WI38 (cell line): ENCODE measurements at regions not wholly inside any gene's neighbourhood (a gene's known extent, or its start where the extent isn't known, plus 50 kb on each side); places are given as distances from the start of the nearest gene placed in this dataset.

ENCODE experiments used
- H3K4me3 ChIP-seq: 2 replicates; pipeline ENCODE4 v1.5.1; 2011; ENCODE audit warnings: low read depth, mild to moderate bottlenecking, control low read depth, low read length
- TF ChIP-seq, protein P1 (sequence below): IDR thresholded peaks from 2 replicates; pipeline ENCODE4 v1.5.1; 2012; ENCODE audit warnings: low read depth, mild to moderate bottlenecking, control low read depth, low read length

DNA sequence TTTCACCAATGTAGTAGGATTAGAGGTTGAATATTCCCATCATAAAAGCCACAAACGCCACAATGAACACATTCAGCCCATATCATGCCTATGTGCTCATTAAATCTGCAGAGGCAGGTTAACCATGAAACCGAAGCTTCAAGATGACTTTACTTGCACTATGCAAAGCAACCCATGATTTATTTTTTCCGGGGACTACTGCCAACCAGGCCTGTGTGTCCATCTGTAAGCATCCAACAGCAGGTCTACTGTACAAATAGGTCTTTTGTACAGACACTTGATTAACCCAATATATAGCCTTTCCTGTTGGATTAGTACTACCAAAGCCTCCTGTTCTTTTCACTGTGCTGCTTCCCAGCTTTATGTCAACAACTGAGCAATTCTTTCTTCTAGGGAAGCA is 104.9 kb upstream of the CDH10 start:
- H3K4me3 ChIP-seq, result no peak overlapping the region

DNA sequence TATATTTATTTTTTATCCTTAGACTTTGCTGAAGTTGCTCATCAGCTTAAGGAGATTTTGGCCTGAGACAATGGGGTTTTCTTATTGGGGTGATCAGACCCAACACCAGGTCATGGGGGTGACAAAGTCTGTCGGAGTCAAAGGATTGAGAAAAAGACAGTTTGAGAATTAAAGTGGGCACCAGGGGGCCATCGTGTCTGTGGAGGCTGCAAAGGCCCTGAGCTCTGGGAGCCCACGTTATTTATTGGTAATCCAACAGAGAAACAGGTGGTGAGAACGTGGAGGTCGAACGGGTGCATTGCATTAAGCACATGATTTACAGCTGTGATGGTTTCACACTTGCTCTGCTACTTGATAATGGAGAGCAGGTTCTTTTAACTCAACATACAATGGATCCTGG is 102.5 kb upstream of the CDH10 start:
- H3K4me3 ChIP-seq, result no peak overlapping the region
- TF ChIP-seq, protein P1, sequence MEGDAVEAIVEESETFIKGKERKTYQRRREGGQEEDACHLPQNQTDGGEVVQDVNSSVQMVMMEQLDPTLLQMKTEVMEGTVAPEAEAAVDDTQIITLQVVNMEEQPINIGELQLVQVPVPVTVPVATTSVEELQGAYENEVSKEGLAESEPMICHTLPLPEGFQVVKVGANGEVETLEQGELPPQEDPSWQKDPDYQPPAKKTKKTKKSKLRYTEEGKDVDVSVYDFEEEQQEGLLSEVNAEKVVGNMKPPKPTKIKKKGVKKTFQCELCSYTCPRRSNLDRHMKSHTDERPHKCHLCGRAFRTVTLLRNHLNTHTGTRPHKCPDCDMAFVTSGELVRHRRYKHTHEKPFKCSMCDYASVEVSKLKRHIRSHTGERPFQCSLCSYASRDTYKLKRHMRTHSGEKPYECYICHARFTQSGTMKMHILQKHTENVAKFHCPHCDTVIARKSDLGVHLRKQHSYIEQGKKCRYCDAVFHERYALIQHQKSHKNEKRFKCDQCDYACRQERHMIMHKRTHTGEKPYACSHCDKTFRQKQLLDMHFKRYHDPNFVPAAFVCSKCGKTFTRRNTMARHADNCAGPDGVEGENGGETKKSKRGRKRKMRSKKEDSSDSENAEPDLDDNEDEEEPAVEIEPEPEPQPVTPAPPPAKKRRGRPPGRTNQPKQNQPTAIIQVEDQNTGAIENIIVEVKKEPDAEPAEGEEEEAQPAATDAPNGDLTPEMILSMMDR, result no peak

More for the DNA sequence above, 104.9 kb upstream of the CDH10 start:
- TF ChIP-seq, protein P1, result no peak

DNA sequence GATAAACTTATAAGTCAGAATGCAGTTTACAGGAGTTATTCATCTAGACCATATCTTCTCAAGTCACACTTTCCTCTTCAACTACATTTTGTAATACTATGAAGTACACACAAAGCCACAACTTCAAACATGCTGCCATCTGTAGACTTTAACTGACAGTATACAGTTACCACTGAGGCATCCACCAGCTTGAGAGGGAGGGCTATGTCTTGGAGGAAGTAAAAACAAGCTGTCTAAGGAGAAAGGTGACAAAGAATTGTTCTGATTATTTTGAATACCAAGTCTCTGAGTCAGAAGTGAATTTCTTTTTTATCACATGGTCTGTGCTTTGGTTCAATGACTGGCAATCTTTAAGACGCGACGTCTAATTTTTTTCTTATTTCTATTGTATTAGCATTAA is 97.6 kb upstream of the CDH10 start:
- TF ChIP-seq, protein P1, result no peak
- no peak overlapping the region for H3K4me3 ChIP-seq

DNA sequence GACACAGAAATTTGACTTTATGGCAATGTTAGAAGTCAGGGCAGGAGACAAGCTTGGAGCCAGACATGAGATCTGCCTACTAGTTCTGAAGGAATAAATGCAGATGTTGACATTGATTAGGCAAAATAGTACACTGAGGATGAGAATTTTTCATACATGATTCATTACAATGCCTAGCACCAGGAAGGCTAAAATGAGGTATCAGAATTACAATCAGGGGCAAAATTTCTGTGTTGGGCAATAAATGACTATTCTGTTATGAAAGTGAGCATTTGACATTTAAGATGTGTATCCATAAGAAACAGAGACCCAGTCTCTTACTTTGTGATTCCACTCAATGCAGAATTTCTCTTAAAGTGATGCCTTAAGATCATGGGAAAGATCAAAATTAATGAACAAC is 92.4 kb upstream of the CDH10 start:
- H3K4me3 ChIP-seq, result no peak overlapping the region
- TF ChIP-seq, protein P1, result no peak

DNA sequence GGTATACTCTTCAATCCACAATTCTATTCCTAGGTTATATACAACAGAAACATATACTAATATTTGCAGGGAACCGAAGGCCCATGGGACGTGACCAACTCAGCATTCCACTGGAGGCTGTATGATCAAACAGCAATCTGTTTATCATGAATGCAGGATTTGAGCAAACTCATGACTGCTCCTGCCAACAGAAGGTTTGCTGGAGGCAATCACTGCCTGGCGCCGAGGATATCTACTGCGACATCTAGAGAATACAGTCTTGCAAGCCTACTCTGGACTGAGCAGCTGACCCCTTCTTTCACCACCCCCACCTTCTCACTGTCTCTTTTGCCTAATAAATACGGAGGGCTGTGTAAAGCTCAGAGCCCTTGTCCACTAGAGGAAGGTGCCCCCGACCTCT is 90.5 kb upstream of the CDH10 start:
- no peak overlapping the region for H3K4me3 ChIP-seq
- TF ChIP-seq, protein P1, result no peak

DNA sequence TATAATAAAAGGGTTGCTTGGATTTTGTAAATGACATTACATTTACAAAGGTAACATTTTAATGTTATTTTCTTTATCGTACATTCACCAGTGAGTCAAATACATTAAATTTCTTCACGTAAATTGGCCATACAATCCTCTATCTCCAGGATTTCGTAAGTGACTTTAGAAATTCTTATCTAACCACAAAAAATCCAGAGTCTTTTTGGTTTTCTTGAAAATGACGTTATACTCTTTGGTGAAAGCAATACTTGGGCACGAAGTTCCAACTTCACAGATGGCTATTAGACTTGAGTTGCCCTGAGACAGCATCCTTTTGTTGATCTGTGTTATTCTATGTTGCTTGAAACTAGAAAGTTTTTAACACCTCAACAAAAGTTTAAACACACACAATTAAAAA is 87.4 kb upstream of the CDH10 start:
- TF ChIP-seq, protein P1, result no peak
- H3K4me3 ChIP-seq, result no peak overlapping the region

DNA sequence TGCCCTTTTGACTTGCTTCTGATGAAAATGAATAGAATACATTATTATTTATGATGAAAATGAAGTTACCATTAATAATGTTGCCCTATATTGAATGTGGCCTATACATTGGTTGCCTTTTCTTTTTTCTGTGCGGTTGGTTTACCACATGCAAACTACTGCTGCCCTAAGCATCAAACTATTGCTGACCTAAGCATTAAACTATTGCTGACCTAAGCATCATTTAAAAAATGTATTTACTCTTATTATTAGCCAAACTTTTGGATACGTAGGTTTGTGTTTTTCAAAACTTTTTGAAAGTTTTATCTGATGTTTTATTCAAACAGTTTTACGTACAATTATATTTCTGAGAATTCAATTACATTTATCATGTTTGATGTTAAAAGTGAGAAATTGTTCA is 76.0 kb upstream of the CDH10 start:
- no peak overlapping the region for H3K4me3 ChIP-seq
- TF ChIP-seq, protein P1, result no peak
